HepG2 (cell line): ENCODE measurements at regions not wholly inside any gene's neighbourhood (a gene's known extent, or its start where the extent isn't known, plus 50 kb on each side); places are given as distances from the start of the nearest gene placed in this dataset.

Source experiments
- BCL6 ChIP-seq: IDR thresholded peaks from 2 replicates; pipeline ENCODE4 v1.6.1; 2016; ENCODE audit warnings: missing genetic modification reagents, missing compliant biosample characterization
- JUNB ChIP-seq: sonication (generic); formaldehyde crosslinking; IDR thresholded peaks from 2 replicates; pipeline ENCODE4 v1.8.0; 2022; ENCODE audit warnings: missing genetic modification reagents, mild to moderate bottlenecking, borderline replicate concordance
- KLF16 ChIP-seq, 2 experiments: sonication (generic) in 1 of 2; formaldehyde crosslinking in 1 of 2; IDR thresholded peaks; 2 replicates each; pipeline versions ENCODE4 v1.6.1 to v1.8.0; 2016 to 2023; ENCODE audit warnings: missing genetic modification reagents in 2 of 2, missing compliant biosample characterization in 1 of 2
- MAFF ChIP-seq: IDR thresholded peaks from 2 replicates; pipeline ENCODE4 v1.6.1; 2011; ENCODE audit warnings: low read depth, low read length, improper control_type of control experiment
- ZEB1 ChIP-seq: IDR thresholded peaks from 2 replicates; pipeline ENCODE4 v1.6.1; 2012; ENCODE audit warnings: mild to moderate bottlenecking, low read depth, inconsistent platforms; ENCODE audit not compliant: insufficient replicate concordance
- ZNF281 ChIP-seq: sonication (generic); formaldehyde crosslinking; IDR thresholded peaks from 2 replicates; pipeline ENCODE4 v1.4.0; 2020; ENCODE audit warnings: missing genetic modification reagents, borderline replicate concordance
- ZNF30 ChIP-seq: sonication (generic); formaldehyde crosslinking; IDR thresholded peaks from 2 replicates; pipeline ENCODE4 v1.5.0; 2020; ENCODE audit warnings: mild to moderate bottlenecking, missing genetic modification reagents
- ZNF501 ChIP-seq: sonication (generic); formaldehyde crosslinking; IDR thresholded peaks from 2 replicates; pipeline ENCODE4 v1.5.1; 2020; ENCODE audit warnings: mild to moderate bottlenecking, moderate library complexity, missing genetic modification reagents
- ZNF607 ChIP-seq: sonication (generic); formaldehyde crosslinking; IDR thresholded peaks from 2 replicates; pipeline ENCODE4 v1.5.1; 2020; ENCODE audit warnings: missing genetic modification reagents, mild to moderate bottlenecking, borderline replicate concordance
- TF ChIP-seq, protein P1 (sequence below): sonication (generic); formaldehyde crosslinking; IDR thresholded peaks from 2 replicates; pipeline ENCODE4 v1.4.0; 2020; ENCODE audit warnings: low read depth, missing genetic modification reagents
- TF ChIP-seq, protein P2 (sequence below): sonication (generic); formaldehyde crosslinking; IDR thresholded peaks from 2 replicates; pipeline ENCODE4 v1.5.1; 2020; ENCODE audit warnings: mild to moderate bottlenecking, missing genetic modification reagents, borderline replicate concordance

DNA sequence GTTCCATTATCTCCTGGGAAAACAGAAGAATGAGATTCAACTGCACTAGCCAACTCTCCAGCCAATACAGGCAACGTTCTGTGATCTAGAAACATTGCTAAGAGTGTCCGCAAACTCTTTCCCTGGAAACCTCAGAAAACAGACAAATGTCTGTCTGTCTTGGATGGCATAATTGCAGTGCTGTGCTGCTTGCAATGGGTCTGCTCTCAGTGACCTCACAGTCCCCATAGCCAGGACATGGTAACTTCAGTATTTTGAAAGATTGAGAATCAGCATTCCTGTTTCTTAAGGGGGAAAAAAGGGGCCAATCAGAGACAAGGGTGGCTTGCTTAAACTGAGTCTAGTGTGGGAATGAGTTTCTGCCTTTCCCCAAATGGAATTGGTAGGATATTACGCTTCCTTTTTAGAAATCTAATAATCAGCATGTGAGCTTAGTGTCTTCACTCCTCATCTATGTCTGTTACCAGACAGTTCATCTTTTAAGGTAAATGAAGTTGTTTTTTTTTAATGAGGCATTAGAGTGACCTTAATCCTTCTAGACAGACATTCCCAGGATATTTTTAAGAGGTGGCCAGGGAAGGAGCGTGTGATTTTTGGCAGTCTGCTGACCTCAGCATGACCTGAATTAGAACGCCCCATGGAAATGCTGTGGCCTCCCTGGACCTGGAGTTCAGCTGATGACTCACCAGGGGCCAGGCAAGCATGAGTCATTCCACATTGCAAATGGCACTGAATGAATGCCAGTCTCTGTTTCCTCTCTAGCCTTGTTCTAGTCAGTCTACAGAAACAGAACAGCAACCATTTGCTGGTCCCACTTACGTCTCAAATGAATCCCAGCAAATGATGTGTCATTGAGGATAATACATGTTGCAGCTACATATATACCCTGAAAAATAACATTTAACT is 210.2 kb upstream of the ACTBL2 start (continued):
- TF ChIP-seq KLF16 (CRISPR knock-in tag; IDR thresholded peaks at IDR 0.05) (0 out of 4 replicates have a peak, but pooled peaks of 1 of the 2 experiments have one; percentile 45), JUNB (peak; percentile 97), ZNF607 (CRISPR knock-in tag) (no peak), ZEB1 (no peak), MAFF (peak; percentile 93), BCL6 (CRISPR knock-in tag) (peak; percentile 46), ZNF30 (no peak), ZNF501 (no peak), ZNF281 (CRISPR knock-in tag) (no peak)
- TF ChIP-seq, protein P1, sequence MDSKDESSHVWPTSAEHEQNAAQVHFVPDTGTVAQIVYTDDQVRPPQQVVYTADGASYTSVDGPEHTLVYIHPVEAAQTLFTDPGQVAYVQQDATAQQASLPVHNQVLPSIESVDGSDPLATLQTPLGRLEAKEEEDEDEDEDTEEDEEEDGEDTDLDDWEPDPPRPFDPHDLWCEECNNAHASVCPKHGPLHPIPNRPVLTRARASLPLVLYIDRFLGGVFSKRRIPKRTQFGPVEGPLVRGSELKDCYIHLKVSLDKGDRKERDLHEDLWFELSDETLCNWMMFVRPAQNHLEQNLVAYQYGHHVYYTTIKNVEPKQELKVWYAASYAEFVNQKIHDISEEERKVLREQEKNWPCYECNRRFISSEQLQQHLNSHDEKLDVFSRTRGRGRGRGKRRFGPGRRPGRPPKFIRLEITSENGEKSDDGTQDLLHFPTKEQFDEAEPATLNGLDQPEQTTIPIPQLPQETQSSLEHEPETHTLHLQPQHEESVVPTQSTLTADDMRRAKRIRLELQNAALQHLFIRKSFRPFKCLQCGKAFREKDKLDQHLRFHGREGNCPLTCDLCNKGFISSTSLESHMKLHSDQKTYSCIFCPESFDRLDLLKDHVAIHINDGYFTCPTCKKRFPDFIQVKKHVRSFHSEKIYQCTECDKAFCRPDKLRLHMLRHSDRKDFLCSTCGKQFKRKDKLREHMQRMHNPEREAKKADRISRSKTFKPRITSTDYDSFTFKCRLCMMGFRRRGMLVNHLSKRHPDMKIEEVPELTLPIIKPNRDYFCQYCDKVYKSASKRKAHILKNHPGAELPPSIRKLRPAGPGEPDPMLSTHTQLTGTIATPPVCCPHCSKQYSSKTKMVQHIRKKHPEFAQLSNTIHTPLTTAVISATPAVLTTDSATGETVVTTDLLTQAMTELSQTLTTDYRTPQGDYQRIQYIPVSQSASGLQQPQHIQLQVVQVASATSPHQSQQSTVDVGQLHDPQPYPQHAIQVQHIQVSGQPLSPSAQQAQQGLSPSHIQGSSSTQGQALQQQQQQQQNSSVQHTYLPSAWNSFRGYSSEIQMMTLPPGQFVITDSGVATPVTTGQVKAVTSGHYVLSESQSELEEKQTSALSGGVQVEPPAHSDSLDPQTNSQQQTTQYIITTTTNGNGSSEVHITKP (CRISPR knock-in tag) = 0 out of 2 replicates have a peak, but pooled peaks have one; percentile 48
- TF ChIP-seq, protein P2, sequence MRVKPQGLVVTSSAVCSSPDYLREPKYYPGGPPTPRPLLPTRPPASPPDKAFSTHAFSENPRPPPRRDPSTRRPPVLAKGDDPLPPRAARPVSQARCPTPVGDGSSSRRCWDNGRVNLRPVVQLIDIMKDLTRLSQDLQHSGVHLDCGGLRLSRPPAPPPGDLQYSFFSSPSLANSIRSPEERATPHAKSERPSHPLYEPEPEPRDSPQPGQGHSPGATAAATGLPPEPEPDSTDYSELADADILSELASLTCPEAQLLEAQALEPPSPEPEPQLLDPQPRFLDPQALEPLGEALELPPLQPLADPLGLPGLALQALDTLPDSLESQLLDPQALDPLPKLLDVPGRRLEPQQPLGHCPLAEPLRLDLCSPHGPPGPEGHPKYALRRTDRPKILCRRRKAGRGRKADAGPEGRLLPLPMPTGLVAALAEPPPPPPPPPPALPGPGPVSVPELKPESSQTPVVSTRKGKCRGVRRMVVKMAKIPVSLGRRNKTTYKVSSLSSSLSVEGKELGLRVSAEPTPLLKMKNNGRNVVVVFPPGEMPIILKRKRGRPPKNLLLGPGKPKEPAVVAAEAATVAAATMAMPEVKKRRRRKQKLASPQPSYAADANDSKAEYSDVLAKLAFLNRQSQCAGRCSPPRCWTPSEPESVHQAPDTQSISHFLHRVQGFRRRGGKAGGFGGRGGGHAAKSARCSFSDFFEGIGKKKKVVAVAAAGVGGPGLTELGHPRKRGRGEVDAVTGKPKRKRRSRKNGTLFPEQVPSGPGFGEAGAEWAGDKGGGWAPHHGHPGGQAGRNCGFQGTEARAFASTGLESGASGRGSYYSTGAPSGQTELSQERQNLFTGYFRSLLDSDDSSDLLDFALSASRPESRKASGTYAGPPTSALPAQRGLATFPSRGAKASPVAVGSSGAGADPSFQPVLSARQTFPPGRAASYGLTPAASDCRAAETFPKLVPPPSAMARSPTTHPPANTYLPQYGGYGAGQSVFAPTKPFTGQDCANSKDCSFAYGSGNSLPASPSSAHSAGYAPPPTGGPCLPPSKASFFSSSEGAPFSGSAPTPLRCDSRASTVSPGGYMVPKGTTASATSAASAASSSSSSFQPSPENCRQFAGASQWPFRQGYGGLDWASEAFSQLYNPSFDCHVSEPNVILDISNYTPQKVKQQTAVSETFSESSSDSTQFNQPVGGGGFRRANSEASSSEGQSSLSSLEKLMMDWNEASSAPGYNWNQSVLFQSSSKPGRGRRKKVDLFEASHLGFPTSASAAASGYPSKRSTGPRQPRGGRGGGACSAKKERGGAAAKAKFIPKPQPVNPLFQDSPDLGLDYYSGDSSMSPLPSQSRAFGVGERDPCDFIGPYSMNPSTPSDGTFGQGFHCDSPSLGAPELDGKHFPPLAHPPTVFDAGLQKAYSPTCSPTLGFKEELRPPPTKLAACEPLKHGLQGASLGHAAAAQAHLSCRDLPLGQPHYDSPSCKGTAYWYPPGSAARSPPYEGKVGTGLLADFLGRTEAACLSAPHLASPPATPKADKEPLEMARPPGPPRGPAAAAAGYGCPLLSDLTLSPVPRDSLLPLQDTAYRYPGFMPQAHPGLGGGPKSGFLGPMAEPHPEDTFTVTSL (CRISPR knock-in tag) = peak; percentile 83
